Heart left ventricle (tissue), 16 donors: ENCODE measurements at regions not wholly inside any gene's neighbourhood (a gene's known extent, or its start where the extent isn't known, plus 50 kb on each side); places are given as distances from the start of the nearest gene placed in this dataset.

Experiments used
- ATAC-seq, 4 donors: fragments of 200-7000 bp; cut with Tn5 transposase; one replicate each; pipeline ENCODE4 v1.9.1; 2020 to 2022; ENCODE audit warnings: moderate library complexity in 4 of 4, mild to moderate bottlenecking in 3 of 4, moderate number of reproducible peaks in 1 of 4
- DNase-seq, 5 donors: peaks; one replicate each; pipeline ENCODE4 v3.0.0-alpha.2; 2020
- H3K27ac ChIP-seq, 12 donors: fragments of 200-600 bp; sonication (generic) in 4 of 12; one replicate each; pipeline versions ENCODE4 v1.5.0 to v1.8.0; 2016 to 2022; ENCODE audit warnings: mild to moderate bottlenecking in 2 of 12
- H3K27me3 ChIP-seq, 9 donors: fragments of 200-600 bp; sonication (generic) in 2 of 9; one replicate each; pipeline versions ENCODE4 v1.5.1 to v1.8.0; 2016 to 2022; ENCODE audit warnings: mild to moderate bottlenecking in 3 of 9
- H3K36me3 ChIP-seq, 9 donors: fragments of 200-600 bp; sonication (generic) in 2 of 9; one replicate each; pipeline versions ENCODE4 v1.5.0 to v1.8.0; 2018 to 2022; ENCODE audit warnings: mild to moderate bottlenecking in 2 of 9
- H3K4me1 ChIP-seq, 12 donors: fragments of 200-600 bp; sonication (generic) in 4 of 12; one replicate each; pipeline versions ENCODE4 v1.5.0 to v1.8.0; 2016 to 2022; ENCODE audit warnings: mild to moderate bottlenecking in 3 of 12
- H3K4me3 ChIP-seq, 12 donors: fragments of 200-600 bp; sonication (generic) in 4 of 12; one replicate each; pipeline versions ENCODE4 v1.5.0 to v1.8.0; 2017 to 2022; ENCODE audit warnings: mild to moderate bottlenecking in 9 of 12, moderate library complexity in 4 of 12
- H3K9me3 ChIP-seq, 12 donors: fragments of 200-600 bp; sonication (generic) in 4 of 12; one replicate each; pipeline versions ENCODE4 v1.5.0 to v1.8.0; 2016 to 2022; ENCODE audit warnings: mild to moderate bottlenecking in 1 of 12
- CTCF ChIP-seq, 12 donors: fragments of 200-600 bp; sonication (generic) in 4 of 12; IDR thresholded peaks; one replicate each; pipeline versions ENCODE4 v1.5.0 to v1.8.0; 2018 to 2022; ENCODE audit warnings: antibody characterized with exemption in 12 of 12, mild to moderate bottlenecking in 5 of 12
- POLR2A ChIP-seq, 2 donors: fragments of 450-650 bp; IDR thresholded peaks; one replicate each; pipeline ENCODE4 v1.6.1; 2017; ENCODE audit warnings: antibody characterized with exemption in 2 of 2, mild to moderate bottlenecking in 2 of 2, moderate library complexity in 2 of 2
- WGBS, 4 donors: extraction: QIAGEN DNeasy Blood & Tissue Kit in 2 of 4; methylation state at CpG; one replicate each; pipeline versions ENCODE4 v1.1.5 to v1.1.7; 2013 to 2018; 5-methylcytosine and 5-hydroxymethylcytosine counted together
- intact Hi-C, 10 donors: fragments of 100-400 bp; cut with DNase I; formaldehyde crosslinking; loops; one replicate each; pipeline versions ENCODE4 v1.11.1 to v1.14.2; 2022
- donor health status: ischemic (EF 13 %, LVEDD 7.1; RV severe dilation, severe dysfunction).
- donor health status: healthy with polysubstance abuse.
- donor health status: DM: no; HTN: yes; CAD: no.
- donor health status: DM: no; HTN: no; CAD: no.
- donor health status: ischemic (EF 25% LVEDD 6.9; RV normal size, moderate dysfunction).
- donor health status: ischemic (EF 25% LVEDD 5.7; RV mildly dilated, moderate dysfunction).
- donor health status: healthy.
- donor health status: DM: yes; HTN: yes; CAD: no.
- donor health status: ischemic (EF 35%, LVEDD 5.7; RV mildly dilated, moderate dysfunction).
- donor health status: nonischemic (EF 11% LVEDD 7.7; RV severe dilation, severe dysfunction).
- donor health status: DM: yes; HTN: yes; CAD: no.
- donor health status: PGD.
- donor health status: ischemic (EF 29% LVEDD 5.4; RV normal size, mild dysfunction).
- donor health status: nonischemic (EF 23%, LVEDD 6.1; RV moderate dilation, normal function).

DNA sequence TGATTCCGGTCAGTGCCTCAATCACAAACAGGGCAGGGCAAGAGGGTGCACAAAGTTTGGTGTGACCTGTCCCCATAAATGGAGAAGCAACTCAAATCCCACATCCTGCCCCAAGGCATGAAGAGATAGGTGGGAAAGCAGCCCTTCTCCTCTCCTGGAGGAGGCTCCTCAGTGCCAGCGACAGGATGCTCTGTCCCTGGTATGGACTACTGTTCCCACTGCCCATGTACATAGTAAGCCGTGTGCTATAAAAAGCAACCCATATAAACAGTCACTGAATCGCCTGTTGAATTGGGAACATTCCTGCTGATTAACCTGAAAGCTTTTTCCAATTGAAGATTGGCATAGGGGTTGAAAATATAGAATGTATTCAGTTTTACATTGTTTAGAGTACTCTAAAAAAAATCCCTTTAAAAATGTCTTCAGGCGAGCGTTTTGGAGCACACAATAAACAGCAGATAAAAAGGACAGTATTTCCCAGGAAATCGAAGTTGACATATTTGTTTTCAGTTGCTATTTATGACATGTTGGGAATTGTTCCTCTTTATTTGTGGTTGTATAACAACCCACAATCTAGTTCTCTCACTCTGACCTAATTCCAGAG, 513.9 kb downstream of the DIRAS2 start:
- Histone ChIP-seq H3K27ac (no peak overlapping the region), H3K36me3 (no peaks in the 10 kb centered on the region), H3K4me1 (peaks cover 0 to 9% (median 0%) of the 10 kb centered on the region in 12 donors), H3K4me3 (no peak overlapping the region), H3K27me3 (peaks cover 0 to 10% (median 0%) of the 10 kb centered on the region in 9 donors), H3K9me3 (peaks cover 0 to 2% (median under 1%) of the 10 kb centered on the region in 12 donors)
- ATAC-seq, result peak in 2 of 4 donors; percentile 58 to 86
- intact Hi-C loops, result no loop called here
- 60 to 75% (median 66%) methylated on average over 6 to 7 of the region's 7 CpGs for WGBS, 4 donors
- TF ChIP-seq CTCF (IDR thresholded peaks at IDR 0.05) (no peak), POLR2A (IDR thresholded peaks at IDR 0.05) (no peak)
- DNase-seq, result no peak

DNA sequence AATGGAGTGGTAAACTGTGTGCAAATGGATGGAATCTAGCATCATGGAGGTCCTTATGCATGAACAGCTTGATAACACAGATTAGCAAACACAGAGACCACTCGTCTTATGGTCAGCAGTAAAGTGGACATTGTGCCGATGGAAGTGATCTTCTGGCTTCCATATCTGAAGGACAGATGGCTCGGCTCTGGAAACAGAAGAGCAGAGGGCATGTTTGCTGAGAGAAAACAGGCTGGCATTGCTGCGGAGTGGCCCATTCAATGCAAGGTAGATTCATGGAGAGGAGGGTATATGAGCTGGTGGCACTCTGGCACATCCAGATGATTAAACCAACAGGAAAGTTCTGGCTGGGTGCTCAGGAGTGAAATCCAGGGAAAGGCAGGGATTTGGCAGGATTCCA, 513.2 kb downstream of the DIRAS2 start:
- Histone ChIP-seq H3K4me3 (no peak overlapping the region), H3K9me3 (no peaks in the 10 kb centered on the region), H3K27ac (no peak overlapping the region), H3K27me3 (peaks cover 0 to 10% (median 0%) of the 10 kb centered on the region in 9 donors), H3K4me1 (peaks cover 0 to 9% (median 0%) of the 10 kb centered on the region in 12 donors), H3K36me3 (no peaks in the 10 kb centered on the region)
- ATAC-seq, result no peak
- intact Hi-C loops, result no loop called here
- TF ChIP-seq POLR2A (IDR thresholded peaks at IDR 0.05) (no peak), CTCF (IDR thresholded peaks at IDR 0.05) (no peak)
- 86 to 90% (median 89%) methylated on average over 4 of the region's 4 CpGs for WGBS, 4 donors
- DNase-seq, result no peak

GRCh38 chr9:90131568-90131967, 511.1 kb downstream of the DIRAS2 start:
- Histone ChIP-seq H3K9me3 (no peaks in the 10 kb centered on the region), H3K36me3 (no peaks in the 10 kb centered on the region), H3K27me3 (peaks cover 0 to 17% (median 0%) of the 10 kb centered on the region in 9 donors), H3K27ac (no peak overlapping the region), H3K4me1 (peaks cover 0 to 9% (median 0%) of the 10 kb centered on the region in 12 donors), H3K4me3 (no peak overlapping the region)
- DNase-seq (no peak), ATAC-seq (no peak)
- intact Hi-C loops, result no loop called here
- no peak for TF ChIP-seq POLR2A (IDR thresholded peaks at IDR 0.05)
- no peak for TF ChIP-seq CTCF (IDR thresholded peaks at IDR 0.05)
- 78 to 83% (median 79%) methylated on average over 7 of the region's 7 CpGs for WGBS, 4 donors

DNA sequence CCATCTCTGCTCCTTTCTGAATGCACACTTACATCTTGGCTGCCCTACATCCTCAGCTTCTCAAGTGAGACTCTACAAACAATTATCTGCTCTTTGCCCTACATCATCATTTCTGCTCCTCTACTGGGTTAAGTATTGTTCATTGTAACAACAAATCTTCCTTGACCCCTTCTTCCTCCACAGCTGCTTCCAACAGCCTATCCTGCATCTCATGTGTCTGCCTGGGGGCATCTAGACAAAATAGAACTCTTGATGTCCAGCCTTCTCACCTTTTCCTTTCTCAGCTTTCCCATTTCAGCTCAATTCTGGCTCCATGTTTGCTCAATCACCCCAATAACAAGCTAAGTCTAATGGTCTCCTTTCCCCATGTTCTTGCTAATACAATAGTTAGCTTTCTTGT, 509.8 kb downstream of the DIRAS2 start:
- H3K4me3 ChIP-seq, result no peak overlapping the region
- TF ChIP-seq CTCF (IDR thresholded peaks at IDR 0.05), result no peak
- TF ChIP-seq POLR2A (IDR thresholded peaks at IDR 0.05), result no peak
- no peak for ATAC-seq
- H3K4me1 ChIP-seq, result peaks cover 0 to 9% (median 0%) of the 10 kb centered on the region in 12 donors
- no peaks in the 10 kb centered on the region for H3K36me3 ChIP-seq
- no peak overlapping the region for H3K27ac ChIP-seq
- H3K9me3 ChIP-seq, result peaks cover 0 to 6% (median 0%) of the 10 kb centered on the region in 12 donors
- H3K27me3 ChIP-seq, result peaks cover 0 to 12% (median 0%) of the 10 kb centered on the region in 9 donors
- no peak for DNase-seq
- intact Hi-C loops, result no loop called here
